ENCODE measurements at regions not wholly inside any gene's neighbourhood (a gene's known extent, or its start where the extent isn't known, plus 50 kb on each side); places are given as distances from the start of the nearest gene placed in this dataset.

- intact Hi-C loops (cut with DNase I; ENCODE audit: low total_unique reads) (loop anchor here (2.0 kb wide), 1 partner anchor 18 kb away; no protein-coding TSS in a partner anchor), in situ Hi-C loops (cut with MboI; ENCODE audit: low pct_ligation_motif_present in 1 of 4, low pct_unique_long_range_greater_than_20kb in 1 of 4, low sequenced_read_pairs in 3 of 4) (no loop called here)
- Histone ChIP-seq H3K4me1 (no peaks in the 10 kb centered on the region), H3K27ac (no peak overlapping the region), H3K4me3 (no peak overlapping the region), H3K9me3 (no peaks in the 10 kb centered on the region), H3K36me3 (no peaks in the 10 kb centered on the region), H3K27me3 (no peaks in the 10 kb centered on the region)
- WGBS, 2 donors (ENCODE audit: low coverage in 1 of 2) = 73 to 100% methylated on average over 2 to 3 of the region's 3 CpGs
- TF ChIP-seq EP300 (IDR thresholded peaks at IDR 0.05; ENCODE audit: low read depth) = no peak
- TF ChIP-seq POLR2A (IDR thresholded peaks at IDR 0.05) = no peak
- no peak for TF ChIP-seq POLR2AphosphoS5 (IDR thresholded peaks at IDR 0.05)
- no peak for TF ChIP-seq CTCF (IDR thresholded peaks at IDR 0.05)
- DNase-seq = no peak
These were observed 1145.6 kb upstream of the CADM2 start for GRCh38 chr3:83813176-83813575.

- no peak overlapping the region for H3K4me3 ChIP-seq
- intact Hi-C loops (cut with DNase I; ENCODE audit: low total_unique reads) = no loop called here
- no peaks in the 10 kb centered on the region for H3K4me1 ChIP-seq
- WGBS, 2 donors (ENCODE audit: low coverage in 1 of 2) = 89 to 94% methylated on average over 1 of the region's 1 CpG
- in situ Hi-C loops (cut with MboI; ENCODE audit: low pct_ligation_motif_present in 1 of 4, low pct_unique_long_range_greater_than_20kb in 1 of 4, low sequenced_read_pairs in 3 of 4) = no loop called here
- no peak for TF ChIP-seq POLR2A (IDR thresholded peaks at IDR 0.05)
- TF ChIP-seq POLR2AphosphoS5 (IDR thresholded peaks at IDR 0.05) = no peak
- TF ChIP-seq EP300 (IDR thresholded peaks at IDR 0.05; ENCODE audit: low read depth) = no peak
- no peak for DNase-seq
- H3K36me3 ChIP-seq = no peaks in the 10 kb centered on the region
- H3K27me3 ChIP-seq = no peaks in the 10 kb centered on the region
- no peaks in the 10 kb centered on the region for H3K9me3 ChIP-seq
- H3K27ac ChIP-seq = no peak overlapping the region
These were observed 1142.1 kb upstream of the CADM2 start for GRCh38 chr3:83816653-83817052.

- WGBS, 2 donors (ENCODE audit: low coverage in 1 of 2) = 83 to 87% methylated on average over 8 of the region's 8 CpGs
- H3K4me1 ChIP-seq = no peaks in the 10 kb centered on the region
- no peak overlapping the region for H3K4me3 ChIP-seq
- intact Hi-C loops (cut with DNase I; ENCODE audit: low total_unique reads) = no loop called here
- no peaks in the 10 kb centered on the region for H3K36me3 ChIP-seq
- H3K27ac ChIP-seq = no peak overlapping the region
- H3K27me3 ChIP-seq = no peaks in the 10 kb centered on the region
- TF ChIP-seq POLR2A (IDR thresholded peaks at IDR 0.05) (no peak), EP300 (IDR thresholded peaks at IDR 0.05; ENCODE audit: low read depth) (no peak), POLR2AphosphoS5 (IDR thresholded peaks at IDR 0.05) (no peak)
- DNase-seq = no peak
- in situ Hi-C loops (cut with MboI; ENCODE audit: low pct_ligation_motif_present in 1 of 4, low pct_unique_long_range_greater_than_20kb in 1 of 4, low sequenced_read_pairs in 3 of 4) = no loop called here
- no peaks in the 10 kb centered on the region for H3K9me3 ChIP-seq
These were observed 1137.3 kb upstream of the CADM2 start for GRCh38 chr3:83821506-83821905.

GRCh38 chr3:83823095-83823494 is 1135.7 kb upstream of the CADM2 start:
- intact Hi-C loops (cut with DNase I; ENCODE audit: low total_unique reads) (no loop called here), in situ Hi-C loops (cut with MboI; ENCODE audit: low pct_ligation_motif_present in 1 of 4, low pct_unique_long_range_greater_than_20kb in 1 of 4, low sequenced_read_pairs in 3 of 4) (no loop called here)
- H3K4me3 ChIP-seq = no peak overlapping the region
- TF ChIP-seq EP300 (IDR thresholded peaks at IDR 0.05; ENCODE audit: low read depth) (no peak), POLR2A (IDR thresholded peaks at IDR 0.05) (no peak), CTCF (IDR thresholded peaks at IDR 0.05) (no peak), POLR2AphosphoS5 (IDR thresholded peaks at IDR 0.05) (no peak)
- no peaks in the 10 kb centered on the region for H3K4me1 ChIP-seq
- H3K9me3 ChIP-seq = no peaks in the 10 kb centered on the region
- H3K36me3 ChIP-seq = no peaks in the 10 kb centered on the region
- 27 to 37% methylated on average over 1 of the region's 1 CpG for WGBS, 2 donors (ENCODE audit: low coverage in 1 of 2)
- H3K27ac ChIP-seq = no peak overlapping the region
- DNase-seq = no peak
- H3K27me3 ChIP-seq = no peaks in the 10 kb centered on the region

GRCh38 chr3:83835040-83835439 is 1123.7 kb upstream of the CADM2 start:
- 88 to 100% methylated on average over 2 to 4 of the region's 4 CpGs for WGBS, 2 donors (ENCODE audit: low coverage in 1 of 2)
- DNase-seq = no peak
- intact Hi-C loops (cut with DNase I; ENCODE audit: low total_unique reads) = no loop called here
- Histone ChIP-seq H3K4me1 (no peaks in the 10 kb centered on the region), H3K36me3 (no peaks in the 10 kb centered on the region), H3K9me3 (peaks cover 0 to 8% of the 10 kb centered on the region in 2 donors), H3K4me3 (no peak overlapping the region), H3K27ac (no peak overlapping the region), H3K27me3 (no peaks in the 10 kb centered on the region)
- in situ Hi-C loops (cut with MboI; ENCODE audit: low pct_ligation_motif_present in 1 of 4, low pct_unique_long_range_greater_than_20kb in 1 of 4, low sequenced_read_pairs in 3 of 4) = no loop called here
- TF ChIP-seq POLR2A (IDR thresholded peaks at IDR 0.05) = no peak
- TF ChIP-seq POLR2AphosphoS5 (IDR thresholded peaks at IDR 0.05) = no peak
- no peak for TF ChIP-seq CTCF (IDR thresholded peaks at IDR 0.05)
- TF ChIP-seq EP300 (IDR thresholded peaks at IDR 0.05; ENCODE audit: low read depth) = no peak

All from transverse colon (tissue), 4 donors.